Muscle layer of duodenum (tissue), 2 donors: ENCODE measurements at regions not wholly inside any gene's neighbourhood (a gene's known extent, or its start where the extent isn't known, plus 50 kb on each side); places are given as distances from the start of the nearest gene placed in this dataset.
"Not testable (repeated sequence)": the region's sequence is repeated elsewhere in the genome, so short reads cannot be mapped to it uniquely, and the experiment has no call there.

Experiments
- H3K27ac ChIP-seq: one replicate; pipeline ENCODE4 v1.7.0; 2013; ENCODE audit warnings: mild to moderate bottlenecking, low read length
- H3K27me3 ChIP-seq: one replicate; pipeline ENCODE4 v1.7.0; 2013; ENCODE audit warnings: low read depth, mild to moderate bottlenecking, control low read depth, low read length
- H3K36me3 ChIP-seq, 2 donors: one replicate each; pipeline ENCODE4 v1.7.0; 2013; ENCODE audit warnings: low read length in 2 of 2, control low read depth in 1 of 2, mild to moderate bottlenecking in 1 of 2; ENCODE audit not compliant: insufficient read depth in 2 of 2, control insufficient read depth in 1 of 2
- H3K4me1 ChIP-seq, 2 donors: one replicate each; pipeline ENCODE4 v1.7.0; 2013; ENCODE audit warnings: low read length in 2 of 2, mild to moderate bottlenecking in 2 of 2, control low read depth in 1 of 2, moderate library complexity in 1 of 2; ENCODE audit not compliant: insufficient read depth in 2 of 2, control insufficient read depth in 1 of 2
- H3K4me3 ChIP-seq, 2 donors: one replicate each; pipeline ENCODE4 v1.7.0; 2013; ENCODE audit warnings: low read length in 2 of 2, low read depth in 1 of 2, mild to moderate bottlenecking in 1 of 2
- H3K9me3 ChIP-seq, 2 donors: one replicate each; pipeline ENCODE4 v1.7.0; 2013; ENCODE audit warnings: low read length in 2 of 2, control low read depth in 1 of 2, mild to moderate bottlenecking in 1 of 2; ENCODE audit not compliant: control insufficient read depth in 1 of 2
- donor health status: healthy.

- not testable (repeated sequence) for H3K27me3 ChIP-seq, H3K36me3 ChIP-seq, H3K27ac ChIP-seq, H3K4me1 ChIP-seq, H3K9me3 ChIP-seq
- peak overlapping the region in 1 of 2 donors; percentile 3 for H3K4me3 ChIP-seq
These were observed 174.3 kb downstream of the SPATA31A6 start for GRCh38 chr9:42357604-42358373.

- H3K4me1 ChIP-seq, H3K4me3 ChIP-seq, H3K27ac ChIP-seq, H3K36me3 ChIP-seq, H3K27me3 ChIP-seq, H3K9me3 ChIP-seq: not testable (repeated sequence)
These were observed 175.3 kb downstream of the SPATA31A6 start for GRCh38 chr9:42358626-42359247.

- not testable (repeated sequence) for H3K36me3 ChIP-seq, H3K4me3 ChIP-seq, H3K9me3 ChIP-seq, H3K27me3 ChIP-seq, H3K27ac ChIP-seq, H3K4me1 ChIP-seq
These were observed 181.2 kb downstream of the SPATA31A6 start for GRCh38 chr9:42364410-42365243.

- H3K27ac ChIP-seq, H3K27me3 ChIP-seq, H3K36me3 ChIP-seq, H3K4me3 ChIP-seq, H3K4me1 ChIP-seq, H3K9me3 ChIP-seq: not testable (repeated sequence)
These were observed 181.9 kb downstream of the SPATA31A6 start for GRCh38 chr9:42365244-42365945.

- H3K4me1 ChIP-seq, H3K4me3 ChIP-seq, H3K27me3 ChIP-seq, H3K27ac ChIP-seq, H3K36me3 ChIP-seq, H3K9me3 ChIP-seq: not testable (repeated sequence)
These were observed 184.9 kb downstream of the SPATA31A6 start for GRCh38 chr9:42368279-42368881.

- not testable (repeated sequence) for H3K4me3 ChIP-seq, H3K9me3 ChIP-seq, H3K4me1 ChIP-seq, H3K27me3 ChIP-seq, H3K27ac ChIP-seq, H3K36me3 ChIP-seq
These were observed 186.7 kb downstream of the SPATA31A6 start for GRCh38 chr9:42370172-42370571.

- H3K4me1 ChIP-seq, H3K27ac ChIP-seq, H3K27me3 ChIP-seq: not testable (repeated sequence)
These were observed 188.0 kb downstream of the SPATA31A6 start for GRCh38 chr9:42371417-42371816.

GRCh38 chr9:42377530-42378417 lies 194.3 kb downstream of the SPATA31A6 start:
- not testable (repeated sequence) for H3K36me3 ChIP-seq, H3K4me1 ChIP-seq, H3K9me3 ChIP-seq, H3K27ac ChIP-seq, H3K27me3 ChIP-seq, H3K4me3 ChIP-seq

More at GRCh38 chr9:42371417-42371816, 188.0 kb downstream of the SPATA31A6 start:
- not testable (repeated sequence) for H3K9me3 ChIP-seq, H3K4me3 ChIP-seq, H3K36me3 ChIP-seq

- H3K27me3 ChIP-seq: no peaks in the 10 kb centered on the region
- no peaks in the 10 kb centered on the region for H3K4me1 ChIP-seq
- H3K27ac ChIP-seq: no peak overlapping the region
- H3K4me3 ChIP-seq: no peak overlapping the region
- H3K9me3 ChIP-seq: peaks cover 0 to 2% of the 10 kb centered on the region in 2 donors
- H3K36me3 ChIP-seq: no peaks in the 10 kb centered on the region
These were observed 195.0 kb downstream of the SPATA31A6 start for GRCh38 chr9:42378418-42378815.

GRCh38 chr9:42379602-42380001 lies 196.1 kb downstream of the SPATA31A6 start:
- not testable (repeated sequence) for H3K9me3 ChIP-seq, H3K27ac ChIP-seq, H3K36me3 ChIP-seq

More at GRCh38 chr9:42379602-42380001, 196.1 kb downstream of the SPATA31A6 start:
- not testable (repeated sequence) for H3K27me3 ChIP-seq, H3K4me1 ChIP-seq, H3K4me3 ChIP-seq
